Urothelium cell line (cell line): ENCODE measurements at regions not wholly inside any gene's neighbourhood (a gene's known extent, or its start where the extent isn't known, plus 50 kb on each side); places are given as distances from the start of the nearest gene placed in this dataset.

ENCODE experiments used
- DNase-seq: peaks from one replicate; pipeline ENCODE4 v3.0.0; 2011; ENCODE audit warnings: low spot score, mixed read lengths
- FAIRE-seq: peaks from 2 replicates; lab custom pipeline; 2011; peaks lifted over from hg19 to GRCh38; lab: Jason Lieb, UNC

DNA sequence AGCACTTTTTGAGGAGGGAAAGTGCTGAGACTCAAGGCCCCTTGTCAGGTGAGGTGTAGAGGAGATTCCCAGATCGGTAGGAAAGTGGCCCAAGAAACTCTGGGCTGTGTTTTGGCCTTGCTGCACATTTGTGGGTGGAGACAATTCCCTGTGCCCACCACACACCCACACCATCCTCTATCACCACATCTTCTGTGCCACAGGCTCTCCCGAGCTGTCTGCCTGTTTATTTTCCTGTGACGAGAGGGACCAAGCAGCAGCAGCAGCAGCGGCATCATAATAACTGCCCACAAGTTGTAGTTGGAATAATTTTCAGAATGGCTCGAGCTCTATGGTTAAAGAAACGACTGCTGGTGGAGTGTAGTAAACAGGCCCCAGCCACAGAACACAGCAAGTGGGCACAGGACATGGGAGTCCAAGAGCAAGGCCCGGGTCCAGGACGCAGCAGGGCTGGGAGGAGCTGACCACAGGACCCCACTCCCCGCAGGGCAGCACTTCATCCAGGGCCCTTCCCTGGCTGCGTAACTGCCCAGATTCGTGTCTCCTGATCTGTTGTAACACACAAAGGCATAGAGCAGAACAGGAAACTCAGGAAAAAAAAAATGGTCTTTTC lies 55.6 kb upstream of the BCL2L14 start:
- DNase-seq = no peak
- no peak for FAIRE-seq

DNA sequence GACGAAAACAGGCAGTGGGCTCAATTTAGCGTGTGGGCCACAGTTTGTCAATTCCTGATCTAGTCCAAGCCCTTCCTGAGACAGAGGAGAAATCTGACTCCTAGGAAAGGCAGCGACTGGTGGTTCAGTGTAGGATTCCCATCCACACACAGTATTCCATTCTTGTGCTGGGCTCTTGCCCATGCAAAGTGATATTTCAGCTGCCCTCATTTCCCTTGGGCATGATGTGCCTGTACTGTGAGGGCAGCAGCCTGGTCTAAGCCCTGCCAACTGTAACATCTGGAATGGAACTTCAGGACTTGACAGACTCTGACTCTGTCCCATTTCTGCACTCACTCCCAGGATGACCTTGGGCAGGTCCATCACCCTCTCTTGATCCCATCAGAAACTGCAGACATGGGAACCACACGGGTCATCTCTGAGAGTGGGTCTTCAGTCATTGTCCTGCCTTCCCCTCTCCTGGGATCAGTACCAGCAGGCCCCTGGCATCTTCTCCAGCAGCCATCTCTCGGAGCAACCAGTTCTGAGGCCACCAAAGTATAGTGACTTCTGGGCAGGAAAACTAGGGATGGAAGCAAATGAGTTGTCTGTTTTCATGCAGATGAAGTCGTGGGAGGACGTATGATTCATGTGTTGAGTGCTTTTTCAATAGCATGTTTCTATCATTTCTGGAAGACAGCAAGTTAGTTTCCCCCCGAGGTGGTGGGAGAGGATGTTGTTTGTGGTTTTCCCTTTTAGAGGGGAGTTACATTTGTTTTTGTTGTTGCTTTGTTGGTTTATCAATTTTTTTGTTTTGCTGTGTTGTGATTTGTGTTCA lies 54.2 kb upstream of the BCL2L14 start:
- peak; percentile 30 for FAIRE-seq
- no peak for DNase-seq

DNA sequence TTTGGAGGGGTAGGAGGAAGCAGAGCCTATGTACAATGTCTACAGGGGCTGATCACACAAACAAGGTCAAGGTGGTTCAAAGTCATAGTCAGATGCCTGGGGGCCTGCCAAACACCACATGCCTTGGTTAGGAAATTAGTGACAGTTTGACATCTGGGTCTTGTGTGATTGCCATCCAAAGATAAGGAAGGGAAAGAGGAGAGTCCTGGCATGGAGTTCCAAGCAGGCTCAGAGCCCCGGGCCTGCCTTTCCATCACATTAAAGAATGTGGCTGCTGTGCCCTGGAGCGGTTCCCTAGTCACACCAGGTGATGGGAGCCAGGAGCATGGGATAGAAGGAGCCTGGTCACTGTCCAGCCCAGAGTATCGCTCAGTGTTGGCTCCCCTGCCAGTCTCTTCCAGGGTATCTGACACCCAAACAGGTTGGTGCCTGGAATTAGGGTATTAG lies 53.6 kb upstream of the BCL2L14 start:
- no peak for DNase-seq
- FAIRE-seq = no peak

DNA sequence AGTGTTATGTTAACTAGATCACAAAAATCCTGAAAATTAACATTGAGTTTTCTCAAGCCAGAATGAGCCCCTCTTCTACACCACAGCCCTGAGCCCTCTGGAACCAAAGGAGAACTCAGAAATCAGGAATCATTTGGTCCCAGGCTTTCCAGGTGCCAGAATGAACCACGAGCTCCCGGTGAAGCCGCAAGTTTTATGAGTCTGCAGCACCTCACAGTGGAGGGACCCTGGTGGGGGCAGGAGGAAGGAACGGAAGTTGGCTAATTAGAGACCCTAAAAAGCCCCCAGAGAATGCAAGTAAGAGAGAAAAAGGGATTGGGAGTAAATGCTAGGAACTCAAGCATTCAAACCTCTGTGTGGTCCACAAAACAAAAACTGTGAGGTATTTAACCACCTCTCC lies 52.9 kb upstream of the BCL2L14 start:
- DNase-seq = no peak
- FAIRE-seq = no peak

DNA sequence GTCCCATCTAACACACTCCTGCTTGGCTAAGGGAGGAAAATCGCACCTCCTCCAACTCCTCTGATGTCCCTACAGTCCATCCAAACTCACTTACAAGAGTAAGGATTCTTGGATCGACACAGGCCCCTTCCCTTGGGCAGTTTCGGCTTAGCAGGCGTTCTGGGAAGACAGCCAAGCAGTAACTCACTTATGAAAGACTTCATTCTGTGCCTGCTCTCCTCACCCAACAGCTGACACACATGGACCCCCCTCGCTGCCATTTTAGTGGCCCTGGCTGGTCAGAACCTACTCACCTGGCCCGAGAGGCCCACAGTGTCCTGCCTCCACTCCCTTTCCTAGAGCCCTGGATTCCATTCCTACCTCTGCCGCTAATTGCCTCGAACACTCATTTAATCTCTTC lies 52.3 kb upstream of the BCL2L14 start:
- DNase-seq = peak; percentile 73
- peak; percentile 42 for FAIRE-seq

DNA sequence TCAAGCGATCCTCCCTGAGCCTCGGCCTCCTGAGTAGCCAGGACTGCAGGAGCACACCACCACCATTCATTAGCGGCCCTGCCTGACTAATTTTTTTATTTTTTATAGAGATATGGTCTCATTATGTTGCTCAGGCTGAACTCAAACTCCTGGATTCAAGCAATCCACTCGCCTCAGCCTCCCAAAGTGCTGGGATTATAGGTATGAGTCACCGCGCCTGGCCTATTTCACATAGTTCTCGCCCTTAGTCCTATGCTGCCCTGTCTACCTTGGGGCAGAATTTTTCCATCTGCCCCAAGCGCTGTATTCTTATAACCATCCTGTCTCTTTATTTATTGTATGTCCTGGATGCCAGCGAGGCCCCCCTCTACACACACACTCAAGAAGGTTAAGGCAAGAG lies 50.9 kb upstream of the BCL2L14 start:
- DNase-seq = no peak

DNA sequence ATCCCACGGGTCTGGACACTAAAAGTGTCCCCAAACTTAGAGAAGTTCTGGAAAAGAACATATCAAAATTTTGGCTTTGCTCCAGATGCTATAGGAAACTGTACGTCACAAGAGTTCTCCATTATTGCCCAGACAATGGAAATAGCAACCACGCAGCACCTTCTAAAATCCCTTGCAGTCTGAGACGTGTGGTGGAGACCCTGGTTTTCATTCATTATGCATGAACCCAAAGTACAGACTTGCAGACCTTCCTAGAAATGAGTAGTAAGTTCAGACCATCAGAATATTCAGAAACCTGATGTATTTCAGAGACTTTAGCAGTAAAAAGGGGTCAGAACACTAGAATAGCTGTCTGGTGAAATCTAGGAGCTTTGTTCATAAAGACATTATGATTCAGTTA lies 50.0 kb upstream of the BCL2L14 start:
- DNase-seq = no peak
- no peak for FAIRE-seq

More for the DNA sequence above, 50.9 kb upstream of the BCL2L14 start:
- no peak for FAIRE-seq
